IMR-90 (cell line): ENCODE measurements at regions not wholly inside any gene's neighbourhood (a gene's known extent, or its start where the extent isn't known, plus 50 kb on each side); places are given as distances from the start of the nearest gene placed in this dataset.

ENCODE experiments used
- ATAC-seq: fragments of 200-7000 bp; cut with Tn5 transposase; 2 replicates; pipeline ENCODE4 v1.9.1; 2020; ENCODE audit warnings: low read depth, mild to moderate bottlenecking, moderate library complexity
- BruUV-seq: library from RNA; stranded (reverse); fragments of 400-500 nt; replicated peaks from 2 replicates; lab custom pipeline; 2021; lab: Mats Ljungman, UMichigan
- CTCF ChIA-PET: fragments of 300-600 bp; formaldehyde crosslinking; extraction: SDS; loops from one replicate; lab custom pipeline; 2021; ENCODE audit warnings: antibody characterized with exemption; lab: Yijun Ruan, JAX
- POLR2A ChIA-PET: fragments of 300-600 bp; sonication (Branson Sonifier 250); formaldehyde crosslinking; loops from one replicate; lab custom pipeline; 2022; ENCODE audit warnings: antibody characterized with exemption; ENCODE audit not compliant: unreplicated experiment; lab: Charles Lee
- DNase-seq: peaks from one replicate; pipeline ENCODE4 v3.0.0; 2013
- H2AFZ ChIP-seq: replicated peaks from 2 replicates; pipeline ENCODE3; 2013; ENCODE audit warnings: low read length, mild to moderate bottlenecking; ENCODE audit not compliant: poor library complexity
- H2AK5ac ChIP-seq: 2 replicates; pipeline ENCODE4 v1.6.1; 2013; ENCODE audit warnings: low read depth, low read length, inconsistent platforms
- H2AK9ac ChIP-seq: replicated peaks from 2 replicates; pipeline ENCODE3; 2013; ENCODE audit warnings: mild to moderate bottlenecking, low read depth, low read length, moderate library complexity; ENCODE audit not compliant: poor library complexity
- H2BK120ac ChIP-seq: 2 replicates; pipeline ENCODE4 v1.6.1; 2013; ENCODE audit warnings: low read depth, low read length, inconsistent platforms
- H2BK15ac ChIP-seq: 3 replicates; pipeline ENCODE4 v1.6.1; 2013; ENCODE audit warnings: low read depth, low read length, inconsistent platforms
- H2BK20ac ChIP-seq: 2 replicates; pipeline ENCODE4 v1.6.1; 2013; ENCODE audit warnings: low read depth, mild to moderate bottlenecking, inconsistent platforms, low read length, moderate library complexity
- H2BK5ac ChIP-seq: 2 replicates; pipeline ENCODE4 v1.6.1; 2013; ENCODE audit warnings: mild to moderate bottlenecking, low read depth, low read length, inconsistent platforms; ENCODE audit not compliant: poor library complexity, severe bottlenecking
- H3K14ac ChIP-seq: replicated peaks from 2 replicates; pipeline ENCODE4 v1.6.1; 2013; ENCODE audit warnings: low read depth, low read length, inconsistent platforms
- H3K18ac ChIP-seq: 2 replicates; pipeline ENCODE4 v1.6.1; 2013; ENCODE audit warnings: low read depth, low read length, control low read depth
- H3K23ac ChIP-seq: 2 replicates; pipeline ENCODE4 v1.6.1; 2013; ENCODE audit warnings: low read depth, low read length, inconsistent platforms
- H3K27ac ChIP-seq: 2 replicates; pipeline ENCODE4 v1.5.1; 2013; ENCODE audit warnings: mild to moderate bottlenecking, control low read depth, low read length; ENCODE audit not compliant: insufficient read depth
- H3K27me3 ChIP-seq: 2 replicates; pipeline ENCODE4 v1.6.1; 2013; ENCODE audit warnings: low read length; ENCODE audit not compliant: control insufficient read depth, insufficient read depth
- H3K36me3 ChIP-seq: 2 replicates; pipeline ENCODE4 v1.6.1; 2013; ENCODE audit warnings: low read length, mixed read lengths; ENCODE audit not compliant: control insufficient read depth, insufficient read depth
- H3K4ac ChIP-seq: 2 replicates; pipeline ENCODE4 v1.6.1; 2013; ENCODE audit warnings: low read depth, low read length, inconsistent platforms
- H3K4me1 ChIP-seq: 2 replicates; pipeline ENCODE4 v1.6.1; 2013; ENCODE audit warnings: low read length, mixed read lengths; ENCODE audit not compliant: control insufficient read depth, insufficient read depth
- H3K4me2 ChIP-seq: 2 replicates; pipeline ENCODE4 v1.6.1; 2013; ENCODE audit warnings: low read depth, mild to moderate bottlenecking, control low read depth, low read length, moderate library complexity
- H3K4me3 ChIP-seq: 2 replicates; pipeline ENCODE4 v1.5.1; 2013; ENCODE audit warnings: low read depth, mild to moderate bottlenecking, control low read depth, low read length, moderate library complexity; ENCODE audit not compliant: insufficient read depth
- H3K56ac ChIP-seq: 2 replicates; pipeline ENCODE4 v1.6.1; 2013; ENCODE audit warnings: low read length, inconsistent platforms; ENCODE audit not compliant: insufficient read depth; ENCODE audit errors: extremely low read depth
- H3K79me1 ChIP-seq, 2 experiments: 2 replicates each; pipeline ENCODE4 v1.6.1; 2013; ENCODE audit warnings: low read length in 2 of 2, inconsistent platforms in 1 of 2, low read depth in 1 of 2
- H3K9ac ChIP-seq: 2 replicates; pipeline ENCODE4 v1.6.1; 2013; ENCODE audit warnings: low read depth, low read length, control low read depth
- H3K9me1 ChIP-seq: 2 replicates; pipeline ENCODE4 v1.6.1; 2013; ENCODE audit warnings: low read length, inconsistent platforms; ENCODE audit not compliant: insufficient read depth
- H3K9me3 ChIP-seq: 2 replicates; pipeline ENCODE4 v1.6.1; 2013; ENCODE audit warnings: low read length; ENCODE audit not compliant: control insufficient read depth, insufficient read depth
- H4K20me1 ChIP-seq: 2 replicates; pipeline ENCODE4 v1.6.1; 2013; ENCODE audit warnings: low read length, inconsistent platforms; ENCODE audit not compliant: insufficient read depth
- H4K5ac ChIP-seq: 2 replicates; pipeline ENCODE4 v1.6.1; 2013; ENCODE audit warnings: mild to moderate bottlenecking, low read depth, low read length, control low read depth
- H4K8ac ChIP-seq, 2 experiments: 2 replicates each; pipeline ENCODE4 v1.6.1; 2013; ENCODE audit warnings: low read depth in 2 of 2, low read length in 2 of 2, control low read depth in 1 of 2, inconsistent platforms in 1 of 2
- H4K91ac ChIP-seq: 2 replicates; pipeline ENCODE4 v1.6.1; 2013; ENCODE audit warnings: low read depth, low read length, inconsistent platforms; ENCODE audit not compliant: insufficient read depth
- BHLHE40 ChIP-seq: fragments of 150-350 bp; IDR thresholded peaks from 2 replicates; pipeline ENCODE4 v1.6.1; 2016; ENCODE audit warnings: mild to moderate bottlenecking, low read depth, low read length
- CEBPB ChIP-seq: IDR thresholded peaks from 2 replicates; pipeline ENCODE4 v1.6.1; 2012; ENCODE audit warnings: low read depth, low read length, improper control_type of control experiment
- CHD1 ChIP-seq: IDR thresholded peaks from 2 replicates; pipeline ENCODE4 v1.6.1; 2012; ENCODE audit warnings: low read depth, low read length, improper control_type of control experiment
- FOS ChIP-seq: fragments of 150-350 bp; IDR thresholded peaks from 2 replicates; pipeline ENCODE4 v1.6.1; 2016; ENCODE audit warnings: low read depth, low read length
- MAFK ChIP-seq: IDR thresholded peaks from 2 replicates; pipeline ENCODE4 v1.6.1; 2012; ENCODE audit warnings: low read depth, low read length, improper control_type of control experiment
- MAZ ChIP-seq: IDR thresholded peaks from 2 replicates; pipeline ENCODE4 v1.6.1; 2012; ENCODE audit warnings: low read depth, mild to moderate bottlenecking, low read length, improper control_type of control experiment, moderate library complexity, borderline replicate concordance
- MXI1 ChIP-seq: IDR thresholded peaks from 2 replicates; pipeline ENCODE4 v1.6.1; 2012; ENCODE audit warnings: low read depth, mild to moderate bottlenecking, low read length, moderate library complexity, borderline replicate concordance
- NFE2L2 ChIP-seq: fragments of 150-350 bp; IDR thresholded peaks from 2 replicates; pipeline ENCODE4 v1.6.1; 2016; ENCODE audit warnings: low read depth, mild to moderate bottlenecking, low read length
- POLR2A ChIP-seq: IDR thresholded peaks from 2 replicates; pipeline ENCODE4 v1.6.1; 2012; ENCODE audit warnings: mild to moderate bottlenecking, low read depth, low read length
- RAD21 ChIP-seq: IDR thresholded peaks from 2 replicates; pipeline ENCODE4 v1.6.1; 2012; ENCODE audit warnings: low read length, improper control_type of control experiment
- RCOR1 ChIP-seq: IDR thresholded peaks from 2 replicates; pipeline ENCODE4 v1.6.1; 2012; ENCODE audit warnings: mild to moderate bottlenecking, low read length, improper control_type of control experiment; ENCODE audit not compliant: insufficient replicate concordance
- RFX5 ChIP-seq: IDR thresholded peaks from 2 replicates; pipeline ENCODE4 v1.8.0; 2012; ENCODE audit warnings: low read depth, mild to moderate bottlenecking, low read length, moderate library complexity
- SMC3 ChIP-seq: fragments of 150-350 bp; IDR thresholded peaks from 2 replicates; pipeline ENCODE4 v1.6.1; 2016; ENCODE audit warnings: low read depth, mild to moderate bottlenecking, antibody characterized with exemption, low read length, moderate library complexity
- WGBS, 2 experiments: methylation state at CpG; one replicate each; pipeline versions ENCODE4 v1.1.5 to v1.1.7; 2013; ENCODE audit warnings: missing lambda C conversion rate in 2 of 2; ENCODE audit not compliant: insufficient read length in 1 of 2; ENCODE audit errors: extremely low coverage in 2 of 2; 5-methylcytosine and 5-hydroxymethylcytosine counted together
- dilution Hi-C: fragments of 300-500 bp; cut with HindIII; formaldehyde crosslinking; loops from one replicate; pipeline ENCODE4 v1.14.3; 2018; ENCODE audit warnings: low sequenced_read_pairs; ENCODE audit not compliant: unreplicated experiment
- in situ Hi-C: fragments of 300-500 bp; cut with MboI; formaldehyde crosslinking; loops from 3 replicates; pipeline ENCODE4 v1.14.3; 2019; ENCODE audit warnings: low sequenced_read_pairs, inconsistent platforms, mixed read lengths
- intact Hi-C: fragments of 100-400 bp; cut with micrococcal nuclease; formaldehyde crosslinking; loops from 2 replicates; pipeline ENCODE4 v1.10.0; 2022
- TF ChIP-seq, protein P1 (sequence below): fragments of 150-350 bp; IDR thresholded peaks from 2 replicates; pipeline ENCODE4 v1.6.1; 2016; ENCODE audit warnings: low read depth, mild to moderate bottlenecking, low read length, moderate library complexity, borderline replicate concordance
- TF ChIP-seq, protein P2 (sequence below): conservative IDR thresholded peaks from 2 replicates; pipeline ENCODE4 v1.5.1; 2012; ENCODE audit warnings: mild to moderate bottlenecking, low read depth, low read length, improper control_type of control experiment
- TF ChIP-seq, protein P3 (sequence below): fragments of 150-350 bp; IDR thresholded peaks from 2 replicates; pipeline ENCODE4 v1.6.1; 2017; ENCODE audit warnings: mild to moderate bottlenecking, antibody characterized with exemption, low read length, low read depth

DNA sequence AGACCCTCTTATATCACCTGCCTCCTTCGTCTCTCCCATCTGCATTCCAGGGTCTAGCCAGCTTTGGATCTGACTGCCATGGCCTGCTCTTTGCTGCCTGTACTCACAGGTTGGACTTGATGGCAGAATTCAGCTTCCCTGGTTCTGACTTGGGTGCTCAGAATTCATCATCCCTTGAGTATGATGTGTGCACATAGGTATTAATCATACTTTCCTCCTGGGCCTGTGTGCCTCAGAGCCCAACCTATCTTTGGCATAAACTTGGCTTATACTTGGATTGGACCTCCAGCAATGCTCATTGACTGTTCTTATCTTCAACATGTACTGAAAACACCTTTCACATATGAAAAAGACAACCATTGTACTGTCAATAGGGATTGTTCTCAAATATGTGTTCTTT lies 70.7 kb upstream of the LMNTD1 start:
- DNase-seq (no peak), ATAC-seq (no peak)
- H3K4me2 ChIP-seq = no peak overlapping the region
- POLR2A ChIA-PET = no interaction called here
- no peak overlapping the region for H2BK5ac ChIP-seq
- no CpG with 5 or more reads among the region's 1 CpG for WGBS, 2 experiments
- TF ChIP-seq, protein P1, sequence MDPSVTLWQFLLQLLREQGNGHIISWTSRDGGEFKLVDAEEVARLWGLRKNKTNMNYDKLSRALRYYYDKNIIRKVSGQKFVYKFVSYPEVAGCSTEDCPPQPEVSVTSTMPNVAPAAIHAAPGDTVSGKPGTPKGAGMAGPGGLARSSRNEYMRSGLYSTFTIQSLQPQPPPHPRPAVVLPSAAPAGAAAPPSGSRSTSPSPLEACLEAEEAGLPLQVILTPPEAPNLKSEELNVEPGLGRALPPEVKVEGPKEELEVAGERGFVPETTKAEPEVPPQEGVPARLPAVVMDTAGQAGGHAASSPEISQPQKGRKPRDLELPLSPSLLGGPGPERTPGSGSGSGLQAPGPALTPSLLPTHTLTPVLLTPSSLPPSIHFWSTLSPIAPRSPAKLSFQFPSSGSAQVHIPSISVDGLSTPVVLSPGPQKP = no peak
- TF ChIP-seq, protein P2, sequence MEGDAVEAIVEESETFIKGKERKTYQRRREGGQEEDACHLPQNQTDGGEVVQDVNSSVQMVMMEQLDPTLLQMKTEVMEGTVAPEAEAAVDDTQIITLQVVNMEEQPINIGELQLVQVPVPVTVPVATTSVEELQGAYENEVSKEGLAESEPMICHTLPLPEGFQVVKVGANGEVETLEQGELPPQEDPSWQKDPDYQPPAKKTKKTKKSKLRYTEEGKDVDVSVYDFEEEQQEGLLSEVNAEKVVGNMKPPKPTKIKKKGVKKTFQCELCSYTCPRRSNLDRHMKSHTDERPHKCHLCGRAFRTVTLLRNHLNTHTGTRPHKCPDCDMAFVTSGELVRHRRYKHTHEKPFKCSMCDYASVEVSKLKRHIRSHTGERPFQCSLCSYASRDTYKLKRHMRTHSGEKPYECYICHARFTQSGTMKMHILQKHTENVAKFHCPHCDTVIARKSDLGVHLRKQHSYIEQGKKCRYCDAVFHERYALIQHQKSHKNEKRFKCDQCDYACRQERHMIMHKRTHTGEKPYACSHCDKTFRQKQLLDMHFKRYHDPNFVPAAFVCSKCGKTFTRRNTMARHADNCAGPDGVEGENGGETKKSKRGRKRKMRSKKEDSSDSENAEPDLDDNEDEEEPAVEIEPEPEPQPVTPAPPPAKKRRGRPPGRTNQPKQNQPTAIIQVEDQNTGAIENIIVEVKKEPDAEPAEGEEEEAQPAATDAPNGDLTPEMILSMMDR = no peak
- no peak for TF ChIP-seq CHD1
- no peak for TF ChIP-seq CEBPB
- no peak for TF ChIP-seq MAZ
- no peak for TF ChIP-seq MAFK
- TF ChIP-seq RAD21 = no peak
- TF ChIP-seq RCOR1 = no peak
- no peak for TF ChIP-seq NFE2L2
- TF ChIP-seq FOS = no peak
- TF ChIP-seq BHLHE40 = no peak
- TF ChIP-seq POLR2A = no peak
- TF ChIP-seq, protein P3, sequence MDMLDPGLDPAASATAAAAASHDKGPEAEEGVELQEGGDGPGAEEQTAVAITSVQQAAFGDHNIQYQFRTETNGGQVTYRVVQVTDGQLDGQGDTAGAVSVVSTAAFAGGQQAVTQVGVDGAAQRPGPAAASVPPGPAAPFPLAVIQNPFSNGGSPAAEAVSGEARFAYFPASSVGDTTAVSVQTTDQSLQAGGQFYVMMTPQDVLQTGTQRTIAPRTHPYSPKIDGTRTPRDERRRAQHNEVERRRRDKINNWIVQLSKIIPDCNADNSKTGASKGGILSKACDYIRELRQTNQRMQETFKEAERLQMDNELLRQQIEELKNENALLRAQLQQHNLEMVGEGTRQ = no peak
- no peak for TF ChIP-seq MXI1
- no peak for TF ChIP-seq SMC3
- no peak for TF ChIP-seq RFX5
- in situ Hi-C loops = no loop called here
- no peaks in the 10 kb centered on the region for H3K27me3 ChIP-seq
- no peak overlapping the region for H3K9ac ChIP-seq
- no peaks in the 10 kb centered on the region for H4K20me1 ChIP-seq
- H4K91ac ChIP-seq = no peak overlapping the region
- H2AK9ac ChIP-seq = peak overlapping the region; percentile 15
- H4K8ac ChIP-seq = no peak overlapping the region
- intact Hi-C loops = no loop called here
- no peak overlapping the region for H3K27ac ChIP-seq
- H3K9me1 ChIP-seq = no peaks in the 10 kb centered on the region
- no peak overlapping the region for H2AFZ ChIP-seq
- BruUV-seq = no TSS peak
- no peaks in the 10 kb centered on the region for H3K4me1 ChIP-seq
- no peak overlapping the region for H3K56ac ChIP-seq
- H3K18ac ChIP-seq = no peak overlapping the region
- no peaks in the 10 kb centered on the region for H3K9me3 ChIP-seq
- H3K4ac ChIP-seq = no peak overlapping the region
- no peak overlapping the region for H3K14ac ChIP-seq
- no peak overlapping the region for H2BK15ac ChIP-seq
- no peak overlapping the region for H2BK20ac ChIP-seq
- dilution Hi-C loops = no loop called here
- CTCF ChIA-PET = no interaction called here
- H3K79me1 ChIP-seq = no peaks in the 10 kb centered on the region
- H3K36me3 ChIP-seq = no peaks in the 10 kb centered on the region
- no peak overlapping the region for H4K5ac ChIP-seq
- H2BK120ac ChIP-seq = no peak overlapping the region
- no peak overlapping the region for H3K23ac ChIP-seq
- no peak overlapping the region for H3K4me3 ChIP-seq
- H2AK5ac ChIP-seq = no peak overlapping the region
